ENCODE measurements at regions not wholly inside any gene's neighbourhood (a gene's known extent, or its start where the extent isn't known, plus 50 kb on each side); places are given as distances from the start of the nearest gene placed in this dataset.

GRCh38 chr3:27570421-27571106 lies 86.4 kb upstream of the SLC4A7 start:
- H3K4me1 ChIP-seq (ENCODE audit: insufficient read depth, low read length): peaks cover 9% of the 10 kb centered on the region; the same call in 1 of the 2 replicates

GRCh38 chr3:27568393-27568792 lies 84.2 kb upstream of the SLC4A7 start:
- Histone ChIP-seq H3K36me3 (ENCODE audit: insufficient read depth, low read length) (no peaks in the 10 kb centered on the region), H3K9ac (ENCODE audit: low read depth, low read length) (no peak overlapping the region), H3K9me3 (ENCODE audit: insufficient read depth, low read depth, low read length) (no peaks in the 10 kb centered on the region), H3K27me3 (ENCODE audit: insufficient read depth, low read length) (no peaks in the 10 kb centered on the region), H3K4me1 (ENCODE audit: insufficient read depth, low read length) (peaks cover 9% of the 10 kb centered on the region; the same call in 1 of the 2 replicates), H3K4me3 (ENCODE audit: low read length) (no peak overlapping the region), H3K27ac (ENCODE audit: low read depth, low read length) (no peak overlapping the region)
- WGBS: 83% methylated on average over 5 of the region's 5 CpGs

More at GRCh38 chr3:27570421-27571106, 86.4 kb upstream of the SLC4A7 start:
- H3K36me3 ChIP-seq (ENCODE audit: insufficient read depth, low read length): no peaks in the 10 kb centered on the region
- no peak overlapping the region for H3K9ac ChIP-seq (ENCODE audit: low read depth, low read length)
- WGBS: 86% methylated on average over 3 of the region's 4 CpGs
- H3K27ac ChIP-seq (ENCODE audit: low read depth, low read length): no peak overlapping the region
- no peaks in the 10 kb centered on the region for H3K9me3 ChIP-seq (ENCODE audit: insufficient read depth, low read depth, low read length)
- no peaks in the 10 kb centered on the region for H3K27me3 ChIP-seq (ENCODE audit: insufficient read depth, low read length)
- no peak overlapping the region for H3K4me3 ChIP-seq (ENCODE audit: low read length)

- Histone ChIP-seq H3K27ac (ENCODE audit: low read depth, low read length) (no peak overlapping the region), H3K9ac (ENCODE audit: low read depth, low read length) (no peak overlapping the region), H3K27me3 (ENCODE audit: insufficient read depth, low read length) (no peaks in the 10 kb centered on the region), H3K9me3 (ENCODE audit: insufficient read depth, low read depth, low read length) (no peaks in the 10 kb centered on the region), H3K4me1 (ENCODE audit: insufficient read depth, low read length) (peaks cover 9% of the 10 kb centered on the region; the same call in 1 of the 2 replicates), H3K36me3 (ENCODE audit: insufficient read depth, low read length) (no peaks in the 10 kb centered on the region), H3K4me3 (ENCODE audit: low read length) (no peak overlapping the region)
- no CpG with 5 or more reads among the region's 1 CpG for WGBS
Observed at GRCh38 chr3:27567251-27567650, 83.1 kb upstream of the SLC4A7 start.

- 96% methylated on average over 4 of the region's 5 CpGs for WGBS
- Histone ChIP-seq H3K27me3 (ENCODE audit: insufficient read depth, low read length) (no peaks in the 10 kb centered on the region), H3K9ac (ENCODE audit: low read depth, low read length) (no peak overlapping the region), H3K9me3 (ENCODE audit: insufficient read depth, low read depth, low read length) (no peaks in the 10 kb centered on the region), H3K4me3 (ENCODE audit: low read length) (no peak overlapping the region), H3K27ac (ENCODE audit: low read depth, low read length) (no peak overlapping the region), H3K36me3 (ENCODE audit: insufficient read depth, low read length) (no peaks in the 10 kb centered on the region), H3K4me1 (ENCODE audit: insufficient read depth, low read length) (no peaks in the 10 kb centered on the region)
Observed at GRCh38 chr3:27565201-27565852, 81.1 kb upstream of the SLC4A7 start.

GRCh38 chr3:27561576-27561975 lies 77.4 kb upstream of the SLC4A7 start:
- 96% methylated on average over 3 of the region's 3 CpGs for WGBS
- no peak overlapping the region for H3K9ac ChIP-seq (ENCODE audit: low read depth, low read length)
- H3K27me3 ChIP-seq (ENCODE audit: insufficient read depth, low read length): no peaks in the 10 kb centered on the region
- no peak overlapping the region for H3K4me3 ChIP-seq (ENCODE audit: low read length)
- no peak overlapping the region for H3K27ac ChIP-seq (ENCODE audit: low read depth, low read length)
- no peaks in the 10 kb centered on the region for H3K4me1 ChIP-seq (ENCODE audit: insufficient read depth, low read length)
- H3K9me3 ChIP-seq (ENCODE audit: insufficient read depth, low read depth, low read length): no peaks in the 10 kb centered on the region
- H3K36me3 ChIP-seq (ENCODE audit: insufficient read depth, low read length): no peaks in the 10 kb centered on the region

GRCh38 chr3:27560484-27561056 lies 76.4 kb upstream of the SLC4A7 start:
- no peaks in the 10 kb centered on the region for H3K4me1 ChIP-seq (ENCODE audit: insufficient read depth, low read length)
- H3K27ac ChIP-seq (ENCODE audit: low read depth, low read length): no peak overlapping the region
- H3K36me3 ChIP-seq (ENCODE audit: insufficient read depth, low read length): no peaks in the 10 kb centered on the region
- no peaks in the 10 kb centered on the region for H3K27me3 ChIP-seq (ENCODE audit: insufficient read depth, low read length)
- H3K9ac ChIP-seq (ENCODE audit: low read depth, low read length): no peak overlapping the region
- H3K9me3 ChIP-seq (ENCODE audit: insufficient read depth, low read depth, low read length): no peaks in the 10 kb centered on the region
- WGBS: 90% methylated on average over 9 of the region's 11 CpGs
- no peak overlapping the region for H3K4me3 ChIP-seq (ENCODE audit: low read length)

- no peak overlapping the region for H3K9ac ChIP-seq (ENCODE audit: low read depth, low read length)
- no peak overlapping the region for H3K27ac ChIP-seq (ENCODE audit: low read depth, low read length)
- H3K4me1 ChIP-seq (ENCODE audit: insufficient read depth, low read length): no peaks in the 10 kb centered on the region
- WGBS: 82% methylated on average over 6 of the region's 6 CpGs
- no peaks in the 10 kb centered on the region for H3K27me3 ChIP-seq (ENCODE audit: insufficient read depth, low read length)
- no peaks in the 10 kb centered on the region for H3K36me3 ChIP-seq (ENCODE audit: insufficient read depth, low read length)
- no peak overlapping the region for H3K4me3 ChIP-seq (ENCODE audit: low read length)
- H3K9me3 ChIP-seq (ENCODE audit: insufficient read depth, low read depth, low read length): no peaks in the 10 kb centered on the region
Observed at GRCh38 chr3:27559835-27560234, 75.7 kb upstream of the SLC4A7 start.

GRCh38 chr3:27559381-27559780 lies 75.2 kb upstream of the SLC4A7 start:
- no peaks in the 10 kb centered on the region for H3K4me1 ChIP-seq (ENCODE audit: insufficient read depth, low read length)
- no peaks in the 10 kb centered on the region for H3K36me3 ChIP-seq (ENCODE audit: insufficient read depth, low read length)
- no peak overlapping the region for H3K27ac ChIP-seq (ENCODE audit: low read depth, low read length)
- no peak overlapping the region for H3K9ac ChIP-seq (ENCODE audit: low read depth, low read length)
- no peak overlapping the region for H3K4me3 ChIP-seq (ENCODE audit: low read length)
- no peaks in the 10 kb centered on the region for H3K27me3 ChIP-seq (ENCODE audit: insufficient read depth, low read length)
- no peaks in the 10 kb centered on the region for H3K9me3 ChIP-seq (ENCODE audit: insufficient read depth, low read depth, low read length)

- Histone ChIP-seq H3K4me3 (ENCODE audit: low read length) (no peak overlapping the region), H3K27me3 (ENCODE audit: insufficient read depth, low read length) (no peaks in the 10 kb centered on the region), H3K36me3 (ENCODE audit: insufficient read depth, low read length) (no peaks in the 10 kb centered on the region), H3K4me1 (ENCODE audit: insufficient read depth, low read length) (no peaks in the 10 kb centered on the region), H3K9ac (ENCODE audit: low read depth, low read length) (no peak overlapping the region), H3K27ac (ENCODE audit: low read depth, low read length) (no peak overlapping the region), H3K9me3 (ENCODE audit: insufficient read depth, low read depth, low read length) (no peaks in the 10 kb centered on the region)
- WGBS: 94% methylated on average over 2 of the region's 2 CpGs
Observed at GRCh38 chr3:27557411-27557810, 73.2 kb upstream of the SLC4A7 start.

- 91% methylated on average over 4 of the region's 4 CpGs for WGBS
- Histone ChIP-seq H3K4me3 (ENCODE audit: low read length) (no peak overlapping the region), H3K9me3 (ENCODE audit: insufficient read depth, low read depth, low read length) (0 out of 2 replicates have a peak, but pooled peaks cover 1% of the 10 kb centered on the region), H3K27ac (ENCODE audit: low read depth, low read length) (no peak overlapping the region), H3K9ac (ENCODE audit: low read depth, low read length) (no peak overlapping the region), H3K4me1 (ENCODE audit: insufficient read depth, low read length) (no peaks in the 10 kb centered on the region), H3K27me3 (ENCODE audit: insufficient read depth, low read length) (no peaks in the 10 kb centered on the region), H3K36me3 (ENCODE audit: insufficient read depth, low read length) (no peaks in the 10 kb centered on the region)
Observed at GRCh38 chr3:27556887-27557286, 72.7 kb upstream of the SLC4A7 start.

- Histone ChIP-seq H3K9ac (ENCODE audit: low read depth, low read length) (no peak overlapping the region), H3K9me3 (ENCODE audit: insufficient read depth, low read depth, low read length) (0 out of 2 replicates have a peak, but pooled peaks cover 3% of the 10 kb centered on the region), H3K4me3 (ENCODE audit: low read length) (no peak overlapping the region), H3K36me3 (ENCODE audit: insufficient read depth, low read length) (no peaks in the 10 kb centered on the region), H3K4me1 (ENCODE audit: insufficient read depth, low read length) (no peaks in the 10 kb centered on the region), H3K27ac (ENCODE audit: low read depth, low read length) (no peak overlapping the region), H3K27me3 (ENCODE audit: insufficient read depth, low read length) (no peaks in the 10 kb centered on the region)
- 85% methylated on average over 2 of the region's 2 CpGs for WGBS
Observed at GRCh38 chr3:27554706-27555105, 70.5 kb upstream of the SLC4A7 start.

Measured in HUES64 (cell line).